IMR-90 (cell line): ENCODE measurements at regions not wholly inside any gene's neighbourhood (a gene's known extent, or its start where the extent isn't known, plus 50 kb on each side); places are given as distances from the start of the nearest gene placed in this dataset.

ENCODE experiments used
- ATAC-seq: fragments of 200-7000 bp; cut with Tn5 transposase; 2 replicates; pipeline ENCODE4 v1.9.1; 2020; ENCODE audit warnings: low read depth, mild to moderate bottlenecking, moderate library complexity
- BruUV-seq: library from RNA; stranded (reverse); fragments of 400-500 nt; replicated peaks from 2 replicates; lab custom pipeline; 2021; lab: Mats Ljungman, UMichigan
- CTCF ChIA-PET: fragments of 300-600 bp; formaldehyde crosslinking; extraction: SDS; loops from one replicate; lab custom pipeline; 2021; ENCODE audit warnings: antibody characterized with exemption; lab: Yijun Ruan, JAX
- POLR2A ChIA-PET: fragments of 300-600 bp; sonication (Branson Sonifier 250); formaldehyde crosslinking; loops from one replicate; lab custom pipeline; 2022; ENCODE audit warnings: antibody characterized with exemption; ENCODE audit not compliant: unreplicated experiment; lab: Charles Lee
- DNase-seq: peaks from one replicate; pipeline ENCODE4 v3.0.0; 2013
- H2AFZ ChIP-seq: replicated peaks from 2 replicates; pipeline ENCODE3; 2013; ENCODE audit warnings: low read length, mild to moderate bottlenecking; ENCODE audit not compliant: poor library complexity
- H2AK5ac ChIP-seq: 2 replicates; pipeline ENCODE4 v1.6.1; 2013; ENCODE audit warnings: low read depth, low read length, inconsistent platforms
- H2AK9ac ChIP-seq: replicated peaks from 2 replicates; pipeline ENCODE3; 2013; ENCODE audit warnings: mild to moderate bottlenecking, low read depth, low read length, moderate library complexity; ENCODE audit not compliant: poor library complexity
- H2BK120ac ChIP-seq: 2 replicates; pipeline ENCODE4 v1.6.1; 2013; ENCODE audit warnings: low read depth, low read length, inconsistent platforms
- H2BK15ac ChIP-seq: 3 replicates; pipeline ENCODE4 v1.6.1; 2013; ENCODE audit warnings: low read depth, low read length, inconsistent platforms
- H2BK20ac ChIP-seq: 2 replicates; pipeline ENCODE4 v1.6.1; 2013; ENCODE audit warnings: low read depth, mild to moderate bottlenecking, inconsistent platforms, low read length, moderate library complexity
- H2BK5ac ChIP-seq: 2 replicates; pipeline ENCODE4 v1.6.1; 2013; ENCODE audit warnings: mild to moderate bottlenecking, low read depth, low read length, inconsistent platforms; ENCODE audit not compliant: poor library complexity, severe bottlenecking
- H3K14ac ChIP-seq: replicated peaks from 2 replicates; pipeline ENCODE4 v1.6.1; 2013; ENCODE audit warnings: low read depth, low read length, inconsistent platforms
- H3K18ac ChIP-seq: 2 replicates; pipeline ENCODE4 v1.6.1; 2013; ENCODE audit warnings: low read depth, low read length, control low read depth
- H3K23ac ChIP-seq: 2 replicates; pipeline ENCODE4 v1.6.1; 2013; ENCODE audit warnings: low read depth, low read length, inconsistent platforms
- H3K27ac ChIP-seq: 2 replicates; pipeline ENCODE4 v1.5.1; 2013; ENCODE audit warnings: mild to moderate bottlenecking, control low read depth, low read length; ENCODE audit not compliant: insufficient read depth
- H3K27me3 ChIP-seq: 2 replicates; pipeline ENCODE4 v1.6.1; 2013; ENCODE audit warnings: low read length; ENCODE audit not compliant: control insufficient read depth, insufficient read depth
- H3K36me3 ChIP-seq: 2 replicates; pipeline ENCODE4 v1.6.1; 2013; ENCODE audit warnings: low read length, mixed read lengths; ENCODE audit not compliant: control insufficient read depth, insufficient read depth
- H3K4ac ChIP-seq: 2 replicates; pipeline ENCODE4 v1.6.1; 2013; ENCODE audit warnings: low read depth, low read length, inconsistent platforms
- H3K4me1 ChIP-seq: 2 replicates; pipeline ENCODE4 v1.6.1; 2013; ENCODE audit warnings: low read length, mixed read lengths; ENCODE audit not compliant: control insufficient read depth, insufficient read depth
- H3K4me2 ChIP-seq: 2 replicates; pipeline ENCODE4 v1.6.1; 2013; ENCODE audit warnings: low read depth, mild to moderate bottlenecking, control low read depth, low read length, moderate library complexity
- H3K4me3 ChIP-seq: 2 replicates; pipeline ENCODE4 v1.5.1; 2013; ENCODE audit warnings: low read depth, mild to moderate bottlenecking, control low read depth, low read length, moderate library complexity; ENCODE audit not compliant: insufficient read depth
- H3K56ac ChIP-seq: 2 replicates; pipeline ENCODE4 v1.6.1; 2013; ENCODE audit warnings: low read length, inconsistent platforms; ENCODE audit not compliant: insufficient read depth; ENCODE audit errors: extremely low read depth
- H3K79me1 ChIP-seq, 2 experiments: 2 replicates each; pipeline ENCODE4 v1.6.1; 2013; ENCODE audit warnings: low read length in 2 of 2, inconsistent platforms in 1 of 2, low read depth in 1 of 2
- H3K9ac ChIP-seq: 2 replicates; pipeline ENCODE4 v1.6.1; 2013; ENCODE audit warnings: low read depth, low read length, control low read depth
- H3K9me1 ChIP-seq: 2 replicates; pipeline ENCODE4 v1.6.1; 2013; ENCODE audit warnings: low read length, inconsistent platforms; ENCODE audit not compliant: insufficient read depth
- H3K9me3 ChIP-seq: 2 replicates; pipeline ENCODE4 v1.6.1; 2013; ENCODE audit warnings: low read length; ENCODE audit not compliant: control insufficient read depth, insufficient read depth
- H4K20me1 ChIP-seq: 2 replicates; pipeline ENCODE4 v1.6.1; 2013; ENCODE audit warnings: low read length, inconsistent platforms; ENCODE audit not compliant: insufficient read depth
- H4K5ac ChIP-seq: 2 replicates; pipeline ENCODE4 v1.6.1; 2013; ENCODE audit warnings: mild to moderate bottlenecking, low read depth, low read length, control low read depth
- H4K8ac ChIP-seq, 2 experiments: 2 replicates each; pipeline ENCODE4 v1.6.1; 2013; ENCODE audit warnings: low read depth in 2 of 2, low read length in 2 of 2, control low read depth in 1 of 2, inconsistent platforms in 1 of 2
- H4K91ac ChIP-seq: 2 replicates; pipeline ENCODE4 v1.6.1; 2013; ENCODE audit warnings: low read depth, low read length, inconsistent platforms; ENCODE audit not compliant: insufficient read depth
- BHLHE40 ChIP-seq: fragments of 150-350 bp; IDR thresholded peaks from 2 replicates; pipeline ENCODE4 v1.6.1; 2016; ENCODE audit warnings: mild to moderate bottlenecking, low read depth, low read length
- CEBPB ChIP-seq: IDR thresholded peaks from 2 replicates; pipeline ENCODE4 v1.6.1; 2012; ENCODE audit warnings: low read depth, low read length, improper control_type of control experiment
- CHD1 ChIP-seq: IDR thresholded peaks from 2 replicates; pipeline ENCODE4 v1.6.1; 2012; ENCODE audit warnings: low read depth, low read length, improper control_type of control experiment
- FOS ChIP-seq: fragments of 150-350 bp; IDR thresholded peaks from 2 replicates; pipeline ENCODE4 v1.6.1; 2016; ENCODE audit warnings: low read depth, low read length
- MAFK ChIP-seq: IDR thresholded peaks from 2 replicates; pipeline ENCODE4 v1.6.1; 2012; ENCODE audit warnings: low read depth, low read length, improper control_type of control experiment
- MAZ ChIP-seq: IDR thresholded peaks from 2 replicates; pipeline ENCODE4 v1.6.1; 2012; ENCODE audit warnings: low read depth, mild to moderate bottlenecking, low read length, improper control_type of control experiment, moderate library complexity, borderline replicate concordance
- MXI1 ChIP-seq: IDR thresholded peaks from 2 replicates; pipeline ENCODE4 v1.6.1; 2012; ENCODE audit warnings: low read depth, mild to moderate bottlenecking, low read length, moderate library complexity, borderline replicate concordance
- NFE2L2 ChIP-seq: fragments of 150-350 bp; IDR thresholded peaks from 2 replicates; pipeline ENCODE4 v1.6.1; 2016; ENCODE audit warnings: low read depth, mild to moderate bottlenecking, low read length
- POLR2A ChIP-seq: IDR thresholded peaks from 2 replicates; pipeline ENCODE4 v1.6.1; 2012; ENCODE audit warnings: mild to moderate bottlenecking, low read depth, low read length
- RAD21 ChIP-seq: IDR thresholded peaks from 2 replicates; pipeline ENCODE4 v1.6.1; 2012; ENCODE audit warnings: low read length, improper control_type of control experiment
- RCOR1 ChIP-seq: IDR thresholded peaks from 2 replicates; pipeline ENCODE4 v1.6.1; 2012; ENCODE audit warnings: mild to moderate bottlenecking, low read length, improper control_type of control experiment; ENCODE audit not compliant: insufficient replicate concordance
- RFX5 ChIP-seq: IDR thresholded peaks from 2 replicates; pipeline ENCODE4 v1.8.0; 2012; ENCODE audit warnings: low read depth, mild to moderate bottlenecking, low read length, moderate library complexity
- SMC3 ChIP-seq: fragments of 150-350 bp; IDR thresholded peaks from 2 replicates; pipeline ENCODE4 v1.6.1; 2016; ENCODE audit warnings: low read depth, mild to moderate bottlenecking, antibody characterized with exemption, low read length, moderate library complexity
- WGBS, 2 experiments: methylation state at CpG; one replicate each; pipeline versions ENCODE4 v1.1.5 to v1.1.7; 2013; ENCODE audit warnings: missing lambda C conversion rate in 2 of 2; ENCODE audit not compliant: insufficient read length in 1 of 2; ENCODE audit errors: extremely low coverage in 2 of 2; 5-methylcytosine and 5-hydroxymethylcytosine counted together
- dilution Hi-C: fragments of 300-500 bp; cut with HindIII; formaldehyde crosslinking; loops from one replicate; pipeline ENCODE4 v1.14.3; 2018; ENCODE audit warnings: low sequenced_read_pairs; ENCODE audit not compliant: unreplicated experiment
- in situ Hi-C: fragments of 300-500 bp; cut with MboI; formaldehyde crosslinking; loops from 3 replicates; pipeline ENCODE4 v1.14.3; 2019; ENCODE audit warnings: low sequenced_read_pairs, inconsistent platforms, mixed read lengths
- intact Hi-C: fragments of 100-400 bp; cut with micrococcal nuclease; formaldehyde crosslinking; loops from 2 replicates; pipeline ENCODE4 v1.10.0; 2022
- TF ChIP-seq, protein P1 (sequence below): fragments of 150-350 bp; IDR thresholded peaks from 2 replicates; pipeline ENCODE4 v1.6.1; 2017; ENCODE audit warnings: mild to moderate bottlenecking, antibody characterized with exemption, low read length, low read depth
- TF ChIP-seq, protein P2 (sequence below): conservative IDR thresholded peaks from 2 replicates; pipeline ENCODE4 v1.5.1; 2012; ENCODE audit warnings: mild to moderate bottlenecking, low read depth, low read length, improper control_type of control experiment
- TF ChIP-seq, protein P3 (sequence below): fragments of 150-350 bp; IDR thresholded peaks from 2 replicates; pipeline ENCODE4 v1.6.1; 2016; ENCODE audit warnings: low read depth, mild to moderate bottlenecking, low read length, moderate library complexity, borderline replicate concordance

DNA sequence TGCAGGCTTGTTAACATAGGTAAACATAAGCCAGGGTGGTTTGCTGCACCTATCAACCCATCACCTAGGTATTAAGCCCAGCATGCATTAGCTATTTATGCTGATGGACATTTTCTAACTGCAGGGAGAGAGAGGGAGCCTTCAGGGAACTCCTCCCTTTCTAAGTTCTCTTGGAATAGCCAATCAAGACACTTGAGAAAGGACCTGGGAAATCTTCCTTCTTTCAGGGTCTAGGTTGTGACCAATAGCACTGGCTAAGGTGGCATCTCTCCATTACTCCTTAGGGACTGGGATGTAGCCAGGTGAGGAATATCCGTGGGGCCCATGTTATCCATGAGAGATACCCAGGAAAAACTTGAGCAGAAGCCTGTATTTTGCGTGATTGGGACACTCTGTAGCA is 849.6 kb upstream of the MAP3K7 start:
- ChIA-PET POLR2A (no interaction called here), CTCF (no interaction called here)
- H3K4ac ChIP-seq = peak overlapping the region; percentile 34
- TF ChIP-seq POLR2A (no peak), FOS (no peak), CHD1 (no peak), RCOR1 (no peak), BHLHE40 (no peak), NFE2L2 (no peak), MAZ (no peak), MXI1 (no peak), SMC3 (no peak), MAFK (no peak), RFX5 (no peak), RAD21 (no peak), CEBPB (no peak)
- TF ChIP-seq, protein P1, sequence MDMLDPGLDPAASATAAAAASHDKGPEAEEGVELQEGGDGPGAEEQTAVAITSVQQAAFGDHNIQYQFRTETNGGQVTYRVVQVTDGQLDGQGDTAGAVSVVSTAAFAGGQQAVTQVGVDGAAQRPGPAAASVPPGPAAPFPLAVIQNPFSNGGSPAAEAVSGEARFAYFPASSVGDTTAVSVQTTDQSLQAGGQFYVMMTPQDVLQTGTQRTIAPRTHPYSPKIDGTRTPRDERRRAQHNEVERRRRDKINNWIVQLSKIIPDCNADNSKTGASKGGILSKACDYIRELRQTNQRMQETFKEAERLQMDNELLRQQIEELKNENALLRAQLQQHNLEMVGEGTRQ = no peak
- TF ChIP-seq, protein P2, sequence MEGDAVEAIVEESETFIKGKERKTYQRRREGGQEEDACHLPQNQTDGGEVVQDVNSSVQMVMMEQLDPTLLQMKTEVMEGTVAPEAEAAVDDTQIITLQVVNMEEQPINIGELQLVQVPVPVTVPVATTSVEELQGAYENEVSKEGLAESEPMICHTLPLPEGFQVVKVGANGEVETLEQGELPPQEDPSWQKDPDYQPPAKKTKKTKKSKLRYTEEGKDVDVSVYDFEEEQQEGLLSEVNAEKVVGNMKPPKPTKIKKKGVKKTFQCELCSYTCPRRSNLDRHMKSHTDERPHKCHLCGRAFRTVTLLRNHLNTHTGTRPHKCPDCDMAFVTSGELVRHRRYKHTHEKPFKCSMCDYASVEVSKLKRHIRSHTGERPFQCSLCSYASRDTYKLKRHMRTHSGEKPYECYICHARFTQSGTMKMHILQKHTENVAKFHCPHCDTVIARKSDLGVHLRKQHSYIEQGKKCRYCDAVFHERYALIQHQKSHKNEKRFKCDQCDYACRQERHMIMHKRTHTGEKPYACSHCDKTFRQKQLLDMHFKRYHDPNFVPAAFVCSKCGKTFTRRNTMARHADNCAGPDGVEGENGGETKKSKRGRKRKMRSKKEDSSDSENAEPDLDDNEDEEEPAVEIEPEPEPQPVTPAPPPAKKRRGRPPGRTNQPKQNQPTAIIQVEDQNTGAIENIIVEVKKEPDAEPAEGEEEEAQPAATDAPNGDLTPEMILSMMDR = no peak
- TF ChIP-seq, protein P3, sequence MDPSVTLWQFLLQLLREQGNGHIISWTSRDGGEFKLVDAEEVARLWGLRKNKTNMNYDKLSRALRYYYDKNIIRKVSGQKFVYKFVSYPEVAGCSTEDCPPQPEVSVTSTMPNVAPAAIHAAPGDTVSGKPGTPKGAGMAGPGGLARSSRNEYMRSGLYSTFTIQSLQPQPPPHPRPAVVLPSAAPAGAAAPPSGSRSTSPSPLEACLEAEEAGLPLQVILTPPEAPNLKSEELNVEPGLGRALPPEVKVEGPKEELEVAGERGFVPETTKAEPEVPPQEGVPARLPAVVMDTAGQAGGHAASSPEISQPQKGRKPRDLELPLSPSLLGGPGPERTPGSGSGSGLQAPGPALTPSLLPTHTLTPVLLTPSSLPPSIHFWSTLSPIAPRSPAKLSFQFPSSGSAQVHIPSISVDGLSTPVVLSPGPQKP = no peak
- BruUV-seq = no TSS peak
- no peak overlapping the region for H3K4me3 ChIP-seq
- H3K36me3 ChIP-seq = no peaks in the 10 kb centered on the region
- H3K79me1 ChIP-seq = no peaks in the 10 kb centered on the region
- H3K9me3 ChIP-seq = no peaks in the 10 kb centered on the region
- H3K14ac ChIP-seq = no peak overlapping the region
- H3K9me1 ChIP-seq = peaks cover 3% of the 10 kb centered on the region; the same call in 1 of the 2 replicates
- no peak overlapping the region for H2AFZ ChIP-seq
- H3K56ac ChIP-seq = no peak overlapping the region; the same call in 1 of the 2 replicates
- no CpG with 5 or more reads among the region's 2 CpGs for WGBS, 2 experiments
- no peaks in the 10 kb centered on the region for H4K20me1 ChIP-seq
- dilution Hi-C loops (no loop called here), in situ Hi-C loops (no loop called here), intact Hi-C loops (loop anchor here (5.0 to 10.0 kb wide), 4 partner anchors 79 to 1978 kb away; partner anchors contain the start of gene EPHA7)
- H3K4me1 ChIP-seq = peaks cover 17% of the 10 kb centered on the region
- H4K8ac ChIP-seq = peak overlapping the region in 1 of 2 experiments; percentile 20; a peak in 1 of 4 replicates
- peak overlapping the region; percentile 91 for H2BK120ac ChIP-seq
- no peak overlapping the region for H2AK9ac ChIP-seq
- no peak for DNase-seq
- H2AK5ac ChIP-seq = peak overlapping the region; percentile 78; the same call in 1 of the 2 replicates
- H4K91ac ChIP-seq = peak overlapping the region; percentile 80; the same call in 1 of the 2 replicates
- peak overlapping the region; percentile 88; the same call in 1 of the 2 replicates for H4K5ac ChIP-seq
- no peak overlapping the region for H2BK5ac ChIP-seq
- peak overlapping the region; percentile 96 for H2BK20ac ChIP-seq
- no peak overlapping the region for H3K4me2 ChIP-seq
- ATAC-seq = no peak
- no peak overlapping the region; the same call in 1 of the 2 replicates for H3K27ac ChIP-seq
- no peak overlapping the region for H3K9ac ChIP-seq
- peak overlapping the region; percentile 69 for H3K18ac ChIP-seq
- no peak overlapping the region; the same call in 1 of the 2 replicates for H3K23ac ChIP-seq
- 0 out of 3 replicates have a peak overlapping the region, but pooled peaks have one; percentile 54 for H2BK15ac ChIP-seq
- H3K27me3 ChIP-seq = no peaks in the 10 kb centered on the region
